ENCODE measurements at regions not wholly inside any gene's neighbourhood (a gene's known extent, or its start where the extent isn't known, plus 50 kb on each side); places are given as distances from the start of the nearest gene placed in this dataset.
A peak's percentile ranks its signal among the peaks of the same experiment; 100 is the strongest.

DNA sequence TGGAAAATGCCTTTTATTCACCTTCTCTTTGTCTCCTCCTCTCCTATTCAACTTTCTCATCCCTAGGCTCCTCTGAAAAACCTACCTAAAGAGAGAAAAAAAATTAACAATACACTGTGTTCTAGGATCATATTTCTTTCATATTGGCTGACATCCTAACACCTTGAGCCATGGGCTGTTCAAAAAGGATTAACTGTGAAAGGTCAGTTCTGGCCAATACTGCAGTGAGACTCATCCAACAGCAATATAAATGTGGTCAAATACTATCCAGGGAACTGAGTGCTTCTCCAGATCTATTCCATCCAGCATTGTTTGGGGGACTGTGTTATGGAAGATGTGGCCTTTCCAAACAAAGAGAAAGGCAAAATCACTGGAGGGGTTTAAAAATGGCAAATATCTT lies 131.1 kb upstream of the MOCS2 start:
- no peak overlapping the region for H3K4me3 ChIP-seq (ENCODE audit: low read length)
- DNase-seq (ENCODE audit: low read depth), result no peak
- no peak for TF ChIP-seq CTCF (conservative IDR thresholded peaks at IDR 0.05; ENCODE audit: low read length)

- TF ChIP-seq CTCF (conservative IDR thresholded peaks at IDR 0.05; ENCODE audit: low read length), result no peak
- DNase-seq (ENCODE audit: low read depth), result no peak
- H3K4me3 ChIP-seq (ENCODE audit: low read length), result no peak overlapping the region
Observed at GRCh38 chr5:53241572-53241971, 132.0 kb upstream of the MOCS2 start.

- DNase-seq (ENCODE audit: low read depth), result no peak
- no peak overlapping the region for H3K4me3 ChIP-seq (ENCODE audit: low read length)
- no peak for TF ChIP-seq CTCF (conservative IDR thresholded peaks at IDR 0.05; ENCODE audit: low read length)
Observed at GRCh38 chr5:53243403-53243802, 133.8 kb upstream of the MOCS2 start.

GRCh38 chr5:53246042-53246836 lies 136.7 kb upstream of the MOCS2 start:
- no peak for TF ChIP-seq CTCF (conservative IDR thresholded peaks at IDR 0.05; ENCODE audit: low read length)
- peak; percentile 97 for DNase-seq (ENCODE audit: low read depth)
- H3K4me3 ChIP-seq (ENCODE audit: low read length), result no peak overlapping the region

- no peak overlapping the region for H3K4me3 ChIP-seq (ENCODE audit: low read length)
- no peak for TF ChIP-seq CTCF (conservative IDR thresholded peaks at IDR 0.05; ENCODE audit: low read length)
- DNase-seq (ENCODE audit: low read depth), result peak; percentile 97
Observed at GRCh38 chr5:53249529-53250200, 140.1 kb upstream of the MOCS2 start.

GRCh38 chr5:53250201-53250550 lies 140.6 kb upstream of the MOCS2 start:
- no peak for DNase-seq (ENCODE audit: low read depth)
- no peak for TF ChIP-seq CTCF (conservative IDR thresholded peaks at IDR 0.05; ENCODE audit: low read length)
- no peak overlapping the region for H3K4me3 ChIP-seq (ENCODE audit: low read length)

DNA sequence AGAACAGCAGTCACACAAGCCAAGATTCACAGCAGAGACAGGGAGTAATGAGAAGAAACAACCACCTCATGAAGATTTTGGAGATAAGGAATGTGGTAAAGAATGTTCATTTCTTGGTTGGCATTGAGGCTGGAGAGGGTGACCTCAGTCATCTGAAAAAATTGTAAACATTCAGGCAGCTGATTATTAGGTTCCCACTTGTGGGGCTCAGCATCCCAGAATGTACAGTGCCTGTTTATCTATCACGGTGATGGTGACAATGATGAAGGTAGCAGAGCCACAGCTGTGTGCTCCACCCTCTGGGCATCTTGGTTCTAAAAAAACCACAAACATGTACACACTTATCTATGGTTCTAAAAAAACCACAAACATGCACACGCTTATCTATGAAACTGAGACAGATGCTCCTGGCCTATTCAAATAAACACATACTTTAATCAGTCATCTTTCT lies 143.9 kb upstream of the MOCS2 start:
- peak; percentile 83 for DNase-seq (ENCODE audit: low read depth)

More for the DNA sequence above, 143.9 kb upstream of the MOCS2 start:
- TF ChIP-seq CTCF (conservative IDR thresholded peaks at IDR 0.05; ENCODE audit: low read length), result no peak
- no peak overlapping the region for H3K4me3 ChIP-seq (ENCODE audit: low read length)

Data from AG10803 (cell line).